ENCODE measurements at regions not wholly inside any gene's neighbourhood (a gene's known extent, or its start where the extent isn't known, plus 50 kb on each side); places are given as distances from the start of the nearest gene placed in this dataset.
"Not testable (repeated sequence)": the region's sequence is repeated elsewhere in the genome, so short reads cannot be mapped to it uniquely, and the experiment has no call there.

DNA sequence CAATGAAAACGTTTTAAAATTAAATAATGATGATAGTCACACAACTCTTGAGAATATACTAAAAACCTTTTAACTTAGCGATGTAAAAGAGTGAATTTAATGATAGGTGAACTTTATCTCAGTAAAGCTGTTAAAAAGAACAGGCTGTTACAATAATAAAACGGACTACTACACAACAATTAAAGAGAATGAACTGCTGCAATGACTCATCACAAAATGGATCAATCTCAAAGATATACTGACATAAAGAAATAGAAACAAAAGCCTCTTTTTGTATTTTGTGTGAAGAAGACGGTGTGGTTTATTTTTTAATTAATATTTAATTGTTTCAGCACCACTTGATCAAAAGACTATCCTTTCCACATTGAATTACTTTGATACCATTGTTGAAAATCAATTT, 352.4 kb upstream of the GJE1 start:
- no peak for DNase-seq (ENCODE audit: low read depth in 1 of 2, low spot score in 1 of 2)
- no peak for TF ChIP-seq JUND (IDR thresholded peaks at IDR 0.05; ENCODE audit: low read depth)
- in situ Hi-C loops (cut with HindIII; ENCODE audit: low pct_unique_long_range_greater_than_20kb, low sequenced_read_pairs), result no loop called here

DNA sequence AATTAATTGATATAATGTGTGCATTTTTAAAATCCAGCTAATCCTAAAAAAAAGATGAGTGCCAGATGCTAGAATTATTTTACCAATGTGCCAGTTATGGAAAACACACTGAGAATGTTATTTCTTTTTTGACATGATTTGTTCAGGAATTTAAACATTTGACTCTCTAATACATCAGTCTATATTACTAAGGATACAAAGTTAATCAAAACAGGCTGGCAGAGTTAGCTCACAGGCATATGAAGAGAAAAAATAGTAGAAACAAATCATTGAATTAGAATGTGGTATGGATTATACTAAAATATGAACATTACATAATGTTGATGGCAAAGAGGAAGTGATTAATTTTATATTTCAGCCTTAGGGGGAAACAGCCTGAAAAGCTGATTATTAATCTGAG, 368.3 kb upstream of the GJE1 start:
- no peak for DNase-seq (ENCODE audit: low read depth in 1 of 2, low spot score in 1 of 2)
- TF ChIP-seq JUND (IDR thresholded peaks at IDR 0.05; ENCODE audit: low read depth), result no peak
- in situ Hi-C loops (cut with HindIII; ENCODE audit: low pct_unique_long_range_greater_than_20kb, low sequenced_read_pairs), result no loop called here

DNA sequence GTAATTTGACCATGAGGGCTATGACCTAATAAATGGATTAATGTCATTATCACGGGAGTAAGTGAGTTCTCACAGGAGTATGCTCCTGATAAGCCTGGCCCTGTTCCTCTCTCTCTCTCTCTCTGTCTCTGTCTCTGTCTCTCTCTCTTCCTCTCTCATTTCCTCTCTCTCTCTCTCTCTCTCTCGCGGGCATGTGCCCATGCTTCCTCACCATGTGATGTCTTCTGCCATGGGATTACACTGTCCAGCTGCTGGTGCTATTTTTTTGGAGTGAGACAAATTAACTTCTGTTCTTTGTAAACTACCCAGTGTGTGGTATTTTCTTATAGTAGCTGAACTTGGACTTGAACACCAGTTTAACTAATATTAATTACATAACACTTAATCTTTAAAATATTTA, 374.3 kb upstream of the GJE1 start:
- no peak for DNase-seq (ENCODE audit: low read depth in 1 of 2, low spot score in 1 of 2)
- no peak for TF ChIP-seq JUND (IDR thresholded peaks at IDR 0.05; ENCODE audit: low read depth)
- in situ Hi-C loops (cut with HindIII; ENCODE audit: low pct_unique_long_range_greater_than_20kb, low sequenced_read_pairs), result no loop called here

DNA sequence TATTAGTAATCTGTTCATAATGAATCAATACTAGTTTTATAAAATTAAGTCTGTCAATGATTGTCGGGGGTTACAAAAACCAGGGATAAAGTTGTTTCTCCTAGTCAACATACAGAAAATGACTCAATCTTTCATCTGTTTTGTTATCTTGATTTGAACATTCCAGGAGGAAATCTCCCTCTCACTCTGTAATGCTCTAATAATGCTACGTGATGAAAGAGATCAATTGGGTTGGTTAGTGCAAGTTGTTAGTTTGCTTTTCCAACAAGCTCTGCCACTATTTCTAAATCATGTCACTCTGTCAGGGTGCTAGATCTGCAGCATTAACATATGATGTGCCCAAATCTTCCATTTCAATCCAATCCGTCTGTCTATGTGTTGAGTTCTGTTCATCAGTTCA, 379.5 kb upstream of the GJE1 start:
- in situ Hi-C loops (cut with HindIII; ENCODE audit: low pct_unique_long_range_greater_than_20kb, low sequenced_read_pairs), result no loop called here
- no peak for TF ChIP-seq JUND (IDR thresholded peaks at IDR 0.05; ENCODE audit: low read depth)

DNA sequence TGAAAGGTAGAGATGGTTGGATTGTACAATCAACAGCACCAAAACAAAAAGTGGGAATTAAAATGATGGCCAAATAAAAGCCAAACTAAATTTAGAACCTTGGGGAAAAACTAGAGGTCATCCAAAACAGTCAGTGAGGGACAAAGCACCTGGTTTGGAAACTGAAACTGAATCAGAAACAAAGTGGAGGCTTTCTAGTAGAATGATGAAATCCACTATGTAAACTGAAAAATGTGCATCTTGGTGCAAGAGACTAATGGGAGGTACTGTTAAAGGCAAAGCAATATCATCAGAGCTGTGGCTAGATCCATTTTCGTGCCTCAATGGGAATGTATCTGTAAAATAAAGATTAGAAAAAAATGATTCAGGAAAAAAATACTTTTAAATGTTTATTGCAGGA, 380.0 kb upstream of the GJE1 start:
- DNase-seq (ENCODE audit: low read depth in 1 of 2, low spot score in 1 of 2), result no peak
- in situ Hi-C loops (cut with HindIII; ENCODE audit: low pct_unique_long_range_greater_than_20kb, low sequenced_read_pairs), result no loop called here
- no peak for TF ChIP-seq JUND (IDR thresholded peaks at IDR 0.05; ENCODE audit: low read depth)

More for the DNA sequence above, 379.5 kb upstream of the GJE1 start:
- no peak for DNase-seq (ENCODE audit: low read depth in 1 of 2, low spot score in 1 of 2)

DNA sequence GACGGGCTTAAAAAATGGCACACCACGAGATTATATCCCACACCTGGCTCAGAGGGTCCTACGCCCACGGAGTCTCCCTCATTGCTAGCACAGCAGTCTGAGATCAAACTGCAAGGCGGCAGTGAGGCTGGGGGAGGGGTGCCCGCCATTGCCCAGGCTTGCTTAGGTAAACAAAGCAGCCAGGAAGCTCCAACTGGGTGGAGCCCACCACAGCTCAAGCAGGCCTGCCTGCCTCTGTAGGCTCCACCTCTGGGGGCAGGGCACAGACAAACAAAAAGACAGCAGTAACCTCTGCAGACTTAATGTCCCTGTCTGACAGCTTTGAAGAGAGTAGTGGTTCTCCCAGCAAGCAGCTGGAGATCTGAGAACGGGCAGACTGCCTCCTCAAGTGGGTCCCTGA, 386.4 kb upstream of the GJE1 start:
- in situ Hi-C loops (cut with HindIII; ENCODE audit: low pct_unique_long_range_greater_than_20kb, low sequenced_read_pairs); DNase-seq (ENCODE audit: low read depth in 1 of 2, low spot score in 1 of 2): not testable (repeated sequence)

DNA sequence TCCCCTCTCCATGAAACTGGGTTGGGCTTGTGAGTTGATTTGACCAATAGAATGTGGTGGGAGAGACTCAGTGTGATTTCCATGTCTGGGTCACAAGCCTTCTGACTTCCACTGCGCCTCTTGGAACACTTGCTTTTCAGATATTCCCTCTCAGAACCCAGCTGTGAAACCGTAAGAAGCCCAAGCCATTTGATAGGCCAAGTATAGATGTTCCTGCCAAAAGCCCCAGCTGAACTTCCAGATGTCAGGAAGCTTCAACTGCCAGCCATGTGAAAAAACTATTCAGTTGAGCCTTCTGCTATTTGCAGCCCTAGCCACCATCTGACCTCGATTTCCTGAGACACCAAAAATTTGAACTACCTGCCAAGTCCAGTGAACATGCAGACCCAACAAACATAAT, 387.8 kb upstream of the GJE1 start:
- no peak for DNase-seq (ENCODE audit: low read depth in 1 of 2, low spot score in 1 of 2)
- in situ Hi-C loops (cut with HindIII; ENCODE audit: low pct_unique_long_range_greater_than_20kb, low sequenced_read_pairs), result no loop called here
- TF ChIP-seq JUND (IDR thresholded peaks at IDR 0.05; ENCODE audit: low read depth), result no peak

DNA sequence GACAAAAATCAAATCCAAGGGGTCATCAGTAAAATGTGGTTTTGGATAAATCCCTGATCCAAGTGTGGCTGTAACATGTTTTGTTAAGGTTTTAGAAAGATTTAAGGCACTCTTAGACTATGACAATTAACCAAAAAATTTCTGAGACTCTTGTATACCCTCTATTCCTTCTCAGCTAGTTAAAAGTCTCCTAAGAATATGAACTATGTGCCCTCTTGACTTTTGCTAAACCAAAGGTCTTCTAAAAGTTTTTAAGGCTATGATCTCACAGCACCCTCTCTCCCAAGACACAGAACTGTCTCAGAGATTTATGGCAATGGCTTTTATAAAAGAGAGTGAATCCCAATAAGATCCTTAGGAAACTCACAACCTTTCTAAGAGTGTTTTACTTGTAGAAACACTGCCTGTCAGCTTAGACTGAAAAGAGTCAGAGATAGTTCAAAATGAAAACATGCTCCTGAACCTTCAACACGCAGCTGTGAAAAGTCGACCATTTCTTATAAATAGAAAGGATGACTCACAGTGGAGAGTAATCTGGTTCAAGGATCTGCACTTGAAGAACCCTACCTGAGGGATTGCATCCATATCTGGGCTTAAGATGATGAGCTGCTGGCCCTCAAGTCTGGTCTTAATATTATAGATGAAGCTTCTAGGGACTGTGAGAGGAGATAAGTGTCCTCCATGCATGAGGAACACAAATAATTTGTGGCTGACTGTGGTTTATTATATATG, 388.4 kb upstream of the GJE1 start:
- in situ Hi-C loops (cut with HindIII; ENCODE audit: low pct_unique_long_range_greater_than_20kb, low sequenced_read_pairs), result no loop called here
- TF ChIP-seq JUND (IDR thresholded peaks at IDR 0.05; ENCODE audit: low read depth), result no peak
- DNase-seq (ENCODE audit: low read depth in 1 of 2, low spot score in 1 of 2), result no peak

DNA sequence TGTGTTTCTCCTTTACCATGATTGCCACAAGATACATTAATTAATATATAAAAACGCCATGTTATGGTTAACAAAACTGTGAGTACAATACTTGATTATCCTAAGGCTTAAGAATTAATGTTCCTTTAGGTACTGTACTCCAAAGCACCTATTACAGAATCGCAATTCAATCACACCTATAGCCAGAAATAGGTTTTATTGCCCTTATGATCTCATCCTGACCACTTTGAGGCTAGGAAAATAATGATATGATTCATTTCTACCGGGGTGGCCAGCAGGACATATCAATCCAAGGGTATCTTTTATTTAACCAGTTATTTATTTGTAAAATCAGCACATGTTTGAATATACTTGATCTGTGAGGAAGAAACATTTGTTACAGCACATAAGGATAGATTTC, 396.6 kb upstream of the GJE1 start:
- in situ Hi-C loops (cut with HindIII; ENCODE audit: low pct_unique_long_range_greater_than_20kb, low sequenced_read_pairs), result no loop called here
- no peak for TF ChIP-seq JUND (IDR thresholded peaks at IDR 0.05; ENCODE audit: low read depth)
- DNase-seq (ENCODE audit: low read depth in 1 of 2, low spot score in 1 of 2), result no peak

DNA sequence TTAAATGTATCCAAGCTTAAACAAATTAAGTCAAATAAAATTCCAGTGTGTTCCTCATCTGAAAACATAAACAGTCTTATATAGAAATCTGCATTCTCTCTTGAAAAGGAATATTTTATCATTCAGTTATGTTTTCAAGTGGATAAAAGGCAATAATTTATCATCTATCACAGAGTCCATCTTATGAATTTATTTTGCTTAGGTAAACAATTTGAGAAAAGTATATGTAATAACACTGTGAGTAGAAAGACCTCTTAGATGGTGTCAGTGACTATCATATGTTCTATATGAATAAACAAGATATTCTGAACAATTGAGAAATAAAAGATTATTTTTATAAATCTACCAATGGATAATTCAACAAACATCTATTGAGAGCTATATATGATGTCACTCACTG, 397.6 kb upstream of the GJE1 start:
- in situ Hi-C loops (cut with HindIII; ENCODE audit: low pct_unique_long_range_greater_than_20kb, low sequenced_read_pairs), result no loop called here
- TF ChIP-seq JUND (IDR thresholded peaks at IDR 0.05; ENCODE audit: low read depth), result no peak
- no peak for DNase-seq (ENCODE audit: low read depth in 1 of 2, low spot score in 1 of 2)

DNA sequence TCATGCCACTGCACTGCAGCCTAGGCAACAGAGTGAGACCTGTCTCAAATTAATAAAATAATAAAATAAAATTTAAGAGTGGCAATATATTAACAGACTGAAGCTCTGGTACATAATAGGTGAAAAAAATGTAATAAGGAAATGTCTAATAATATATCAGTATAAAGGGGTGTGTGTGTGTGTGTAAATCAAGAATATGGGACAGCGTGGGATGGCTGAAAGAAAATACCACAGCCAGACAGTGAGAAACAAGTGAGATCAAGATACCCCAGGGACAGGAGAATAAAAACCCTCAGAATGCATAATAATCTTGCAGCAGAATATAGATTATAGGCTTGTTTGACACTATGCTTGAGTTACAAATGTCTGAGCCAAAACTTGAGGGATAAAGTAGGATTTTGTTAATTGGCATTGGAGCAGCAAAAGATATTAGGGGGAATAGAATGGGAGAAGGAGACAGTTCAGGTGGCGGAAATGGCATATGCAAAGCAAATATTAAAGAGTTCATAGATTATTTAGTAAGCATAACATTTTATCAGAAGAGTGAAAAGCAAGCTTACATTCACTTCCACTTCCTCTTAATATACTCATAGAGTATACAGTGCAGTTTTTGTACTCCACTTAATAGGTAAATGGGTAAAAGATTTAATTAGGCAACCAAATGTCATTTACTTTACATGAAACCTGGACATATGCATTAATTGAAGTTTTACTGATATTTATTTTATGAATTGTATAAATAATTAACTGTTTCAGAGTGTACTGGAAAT, 398.5 kb upstream of the GJE1 start:
- DNase-seq (ENCODE audit: low read depth in 1 of 2, low spot score in 1 of 2), result no peak
- no peak for TF ChIP-seq JUND (IDR thresholded peaks at IDR 0.05; ENCODE audit: low read depth)
- in situ Hi-C loops (cut with HindIII; ENCODE audit: low pct_unique_long_range_greater_than_20kb, low sequenced_read_pairs), result no loop called here

DNA sequence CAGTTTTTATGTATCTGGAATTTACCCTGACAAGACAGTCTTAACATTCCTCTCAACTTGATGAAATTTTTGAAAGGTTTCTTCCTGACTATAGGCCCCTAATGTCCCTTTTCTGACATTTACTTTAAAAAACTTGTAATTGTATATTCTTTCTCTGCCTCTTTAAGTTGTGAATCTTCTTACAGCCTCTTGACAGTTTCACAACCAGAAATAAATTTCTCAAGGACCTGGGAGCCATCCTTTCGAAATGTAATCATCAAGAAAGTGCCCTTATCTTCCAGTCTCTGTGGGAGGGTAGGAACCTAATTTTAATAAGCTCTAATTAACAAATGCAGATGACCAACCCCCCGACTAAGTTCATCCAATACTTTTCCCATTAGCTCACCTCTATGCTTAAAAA, 403.6 kb upstream of the GJE1 start:
- no peak for DNase-seq (ENCODE audit: low read depth in 1 of 2, low spot score in 1 of 2)
- TF ChIP-seq JUND (IDR thresholded peaks at IDR 0.05; ENCODE audit: low read depth), result no peak
- in situ Hi-C loops (cut with HindIII; ENCODE audit: low pct_unique_long_range_greater_than_20kb, low sequenced_read_pairs), result no loop called here

DNA sequence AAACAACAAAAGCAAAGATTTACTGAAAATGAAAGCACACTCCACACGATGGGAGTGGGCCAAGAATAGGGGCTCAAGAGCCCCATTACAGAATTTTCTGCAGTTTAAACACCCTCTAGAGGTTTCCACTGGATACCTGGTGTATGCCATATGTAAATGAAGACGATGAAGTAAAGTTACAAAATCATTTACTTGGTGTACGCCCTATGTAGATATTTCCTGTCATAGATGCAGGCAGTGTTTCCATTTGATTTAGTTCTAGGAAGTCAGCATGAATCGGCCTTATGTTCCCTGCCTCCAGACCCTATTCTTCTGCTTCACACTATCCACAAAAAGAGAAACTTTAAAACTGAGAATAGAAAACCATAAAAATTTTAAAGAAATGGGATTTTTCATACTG, 404.4 kb upstream of the GJE1 start:
- DNase-seq (ENCODE audit: low read depth in 1 of 2, low spot score in 1 of 2), result no peak
- no peak for TF ChIP-seq JUND (IDR thresholded peaks at IDR 0.05; ENCODE audit: low read depth)

More for the DNA sequence above, 404.4 kb upstream of the GJE1 start:
- in situ Hi-C loops (cut with HindIII; ENCODE audit: low pct_unique_long_range_greater_than_20kb, low sequenced_read_pairs), result no loop called here

Data from T47D (cell line).